H9 (cell line): ENCODE measurements at regions not wholly inside any gene's neighbourhood (a gene's known extent, or its start where the extent isn't known, plus 50 kb on each side); places are given as distances from the start of the nearest gene placed in this dataset.

ENCODE experiments used
- DNase-seq: peaks from one replicate; pipeline ENCODE4 v3.0.0-alpha.2; 2017
- H2AFZ ChIP-seq: one replicate; pipeline ENCODE4 v1.6.1; 2013; ENCODE audit warnings: mild to moderate bottlenecking, low read length, control low read depth, moderate library complexity
- H2AK5ac ChIP-seq: 2 replicates; pipeline ENCODE4 v1.6.1; 2013; ENCODE audit warnings: low read length, control low read depth, mixed read lengths; ENCODE audit not compliant: insufficient read length
- H2BK120ac ChIP-seq: one replicate; pipeline ENCODE4 v1.6.1; 2013; ENCODE audit warnings: low read depth, mild to moderate bottlenecking, low read length, control low read depth, inconsistent platforms; ENCODE audit not compliant: poor library complexity, severe bottlenecking
- H2BK12ac ChIP-seq: 2 replicates; pipeline ENCODE4 v1.6.1; 2013; ENCODE audit warnings: low read length, control low read depth, mixed read lengths, low read depth; ENCODE audit not compliant: insufficient read length
- H2BK15ac ChIP-seq: 2 replicates; pipeline ENCODE4 v1.6.1; 2013; ENCODE audit warnings: low read depth, low read length, control low read depth
- H2BK20ac ChIP-seq: one replicate; pipeline ENCODE4 v1.6.1; 2013; ENCODE audit warnings: low read depth, mild to moderate bottlenecking, low read length, control low read depth, inconsistent platforms; ENCODE audit not compliant: poor library complexity, severe bottlenecking
- H2BK5ac ChIP-seq: 2 replicates; pipeline ENCODE4 v1.6.1; 2013; ENCODE audit warnings: low read length, control low read depth, mixed read lengths; ENCODE audit not compliant: insufficient read length
- H3K14ac ChIP-seq: 2 replicates; pipeline ENCODE4 v1.6.1; 2013; ENCODE audit warnings: low read length, control low read depth; ENCODE audit not compliant: insufficient read depth
- H3K18ac ChIP-seq: 2 replicates; pipeline ENCODE4 v1.6.1; 2013; ENCODE audit warnings: low read depth, mild to moderate bottlenecking, mixed read lengths, low read length, control low read depth; ENCODE audit not compliant: insufficient read length
- H3K23ac ChIP-seq: 2 replicates; pipeline ENCODE4 v1.6.1; 2013; ENCODE audit warnings: low read length, control low read depth, mixed read lengths, low read depth; ENCODE audit not compliant: insufficient read length
- H3K23me2 ChIP-seq: 2 replicates; pipeline ENCODE4 v1.6.1; 2013; ENCODE audit warnings: low read depth, mild to moderate bottlenecking, mixed read lengths, low read length, control low read depth; ENCODE audit not compliant: insufficient read length, poor library complexity, severe bottlenecking
- H3K27ac ChIP-seq: 2 replicates; pipeline ENCODE4 v1.5.1; 2013; ENCODE audit warnings: low read length, control low read depth, mixed read lengths, low read depth; ENCODE audit not compliant: insufficient read length
- H3K27me3 ChIP-seq: 2 replicates; pipeline ENCODE4 v1.6.1; 2013; ENCODE audit warnings: low read length, control low read depth, inconsistent platforms; ENCODE audit not compliant: insufficient read depth
- H3K4ac ChIP-seq: 2 replicates; pipeline ENCODE4 v1.6.1; 2013; ENCODE audit warnings: low read depth, mild to moderate bottlenecking, control low read depth, inconsistent platforms, low read length, moderate library complexity
- H3K4me1 ChIP-seq: 2 replicates; pipeline ENCODE4 v1.6.1; 2013; ENCODE audit warnings: low read length, control low read depth, inconsistent platforms; ENCODE audit not compliant: insufficient read depth
- H3K4me2 ChIP-seq: 2 replicates; pipeline ENCODE4 v1.6.1; 2013; ENCODE audit warnings: low read length, control low read depth, mixed read lengths; ENCODE audit not compliant: insufficient read length, insufficient read depth
- H3K56ac ChIP-seq: 2 replicates; pipeline ENCODE4 v1.6.1; 2013; ENCODE audit warnings: low read depth, mild to moderate bottlenecking, mixed read lengths, low read length, control low read depth; ENCODE audit not compliant: insufficient read length
- H3K79me1 ChIP-seq: 2 replicates; pipeline ENCODE4 v1.6.1; 2013; ENCODE audit warnings: low read depth, mild to moderate bottlenecking, moderate library complexity, low read length, control low read depth, inconsistent platforms; ENCODE audit not compliant: insufficient read depth, poor library complexity, severe bottlenecking
- H3K79me2 ChIP-seq: 2 replicates; pipeline ENCODE4 v1.6.1; 2013; ENCODE audit warnings: low read length, control low read depth, inconsistent platforms; ENCODE audit not compliant: insufficient read depth
- H3K9ac ChIP-seq: 2 replicates; pipeline ENCODE4 v1.6.1; 2013; ENCODE audit warnings: low read length, control low read depth, mixed read lengths; ENCODE audit not compliant: insufficient read length; ENCODE audit errors: extremely low read depth
- H3K9me3 ChIP-seq: one replicate; pipeline ENCODE4 v1.6.1; 2013; ENCODE audit warnings: low read depth, low read length, inconsistent platforms; ENCODE audit not compliant: control insufficient read depth
- H3T11ph ChIP-seq: one replicate; pipeline ENCODE4 v1.6.1; 2013; ENCODE audit warnings: mild to moderate bottlenecking, low read length, control low read depth, inconsistent platforms
- H4K20me1 ChIP-seq: one replicate; pipeline ENCODE4 v1.6.1; 2013; ENCODE audit not compliant: control insufficient read depth, insufficient read length, insufficient read depth
- H4K5ac ChIP-seq: 2 replicates; pipeline ENCODE4 v1.6.1; 2013; ENCODE audit warnings: low read depth, mild to moderate bottlenecking, mixed read lengths, low read length, control low read depth; ENCODE audit not compliant: insufficient read length
- H4K8ac ChIP-seq: replicated peaks from 2 replicates; pipeline ENCODE4 v1.6.1; 2013; ENCODE audit warnings: low read length, control low read depth, mixed read lengths, low read depth; ENCODE audit not compliant: insufficient read length
- H4K91ac ChIP-seq: 2 replicates; pipeline ENCODE4 v1.6.1; 2013; ENCODE audit warnings: low read depth, mild to moderate bottlenecking, moderate library complexity, mixed read lengths, low read length, control low read depth; ENCODE audit not compliant: insufficient read length
- H3K27ac Mint-ChIP-seq, 3 experiments: 2 replicates in 2 of 3; 3 replicates in 1 of 3; pipeline ENCODE4 v1.8.0; 2020 to 2021; ENCODE audit warnings: mixed read lengths in 3 of 3, mild to moderate bottlenecking in 1 of 3, moderate library complexity in 1 of 3
- H3K27me3 Mint-ChIP-seq: 2 replicates; pipeline ENCODE4 v1.8.0; 2021; ENCODE audit warnings: low read depth, mild to moderate bottlenecking, moderate library complexity, mixed read lengths
- H3K36me3 Mint-ChIP-seq, 3 experiments: 2 replicates in 2 of 3; 3 replicates in 1 of 3; pipeline ENCODE4 v1.8.0; 2020 to 2021; ENCODE audit warnings: low read depth in 3 of 3, mixed read lengths in 3 of 3; ENCODE audit not compliant: insufficient read depth in 1 of 3
- H3K4me1 Mint-ChIP-seq, 2 experiments: 2 replicates each; pipeline ENCODE4 v1.8.0; 2020; ENCODE audit warnings: mixed read lengths in 2 of 2
- H3K4me3 Mint-ChIP-seq, 2 experiments: 2 replicates in 1 of 2; 3 replicates in 1 of 2; pipeline ENCODE4 v1.8.0; 2020 to 2021; ENCODE audit warnings: mild to moderate bottlenecking in 2 of 2, mixed read lengths in 2 of 2, moderate library complexity in 1 of 2
- H3K9me3 Mint-ChIP-seq, 2 experiments: 2 replicates in 1 of 2; 3 replicates in 1 of 2; pipeline ENCODE4 v1.8.0; 2020; ENCODE audit warnings: mild to moderate bottlenecking in 2 of 2, mixed read lengths in 2 of 2, moderate library complexity in 1 of 2
- WGBS: extraction: QIAGEN DNeasy Blood & Tissue Kit; methylation state at CpG from one replicate; pipeline ENCODE4 v1.1.7; 2013; ENCODE audit warnings: missing lambda C conversion rate, low lambda C conversion rate, mixed read lengths; ENCODE audit not compliant: insufficient read length; ENCODE audit errors: extremely low coverage; 5-methylcytosine and 5-hydroxymethylcytosine counted together
- TF ChIP-seq, protein P1 (sequence below): fragments of 200-600 bp; sonication (generic); conservative IDR thresholded peaks from 3 replicates; pipeline ENCODE4 v1.8.0; 2021; ENCODE audit warnings: antibody characterized with exemption, mild to moderate bottlenecking

DNA sequence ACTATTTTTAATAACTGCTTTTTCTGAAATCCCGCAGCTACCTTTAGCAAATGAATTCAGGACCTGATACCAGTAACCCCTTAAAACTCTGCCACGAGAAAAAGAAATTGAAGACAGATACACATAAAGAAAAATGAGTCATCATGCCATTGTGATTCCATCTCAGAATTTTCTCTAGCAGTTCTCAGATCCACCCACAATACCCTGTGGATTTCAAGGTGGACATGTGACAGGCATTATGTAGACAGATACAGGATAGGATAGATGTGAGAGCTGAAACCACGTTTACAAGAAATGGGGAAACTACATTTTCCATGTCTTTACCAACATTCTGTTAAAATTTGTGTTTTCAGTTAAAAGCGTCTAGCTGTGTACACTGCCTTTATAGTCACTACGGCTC is 291.9 kb upstream of the NR2F2 start:
- Histone ChIP-seq H4K5ac (no peak overlapping the region), H3K23ac (no peak overlapping the region), H3T11ph (no peak overlapping the region), H3K27me3 (no peaks in the 10 kb centered on the region; the same call in 1 of the 2 replicates), H3K23me2 (no peaks in the 10 kb centered on the region), H3K9me3 (no peaks in the 10 kb centered on the region), H3K4me1 (no peaks in the 10 kb centered on the region), H3K79me2 (no peaks in the 10 kb centered on the region), H2BK12ac (no peak overlapping the region), H2BK20ac (no peak overlapping the region), H3K27ac (no peak overlapping the region), H4K8ac (no peak overlapping the region), H3K56ac (no peak overlapping the region), H3K14ac (no peak overlapping the region), H2BK5ac (no peak overlapping the region), H2BK15ac (no peak overlapping the region), H2BK120ac (no peak overlapping the region), H2AFZ (no peak overlapping the region), H2AK5ac (no peak overlapping the region), H3K9ac (no peak overlapping the region), H3K4me2 (no peak overlapping the region), H3K18ac (no peak overlapping the region), H3K4ac (no peak overlapping the region), H3K79me1 (no peaks in the 10 kb centered on the region), H4K20me1 (no peaks in the 10 kb centered on the region), H4K91ac (no peak overlapping the region)
- DNase-seq, result no peak
- no peak overlapping the region for H3K27ac Mint-ChIP-seq
- peaks cover 8 to 25% of the 10 kb centered on the region in 2 experiments for H3K4me1 Mint-ChIP-seq
- H3K9me3 Mint-ChIP-seq, result no peaks in the 10 kb centered on the region; a peak in 1 of 5 replicates
- WGBS, result no CpG with 5 or more reads among the region's 5 CpGs
- peaks cover 90% of the 10 kb centered on the region for H3K27me3 Mint-ChIP-seq
- H3K4me3 Mint-ChIP-seq, result no peak overlapping the region
- H3K36me3 Mint-ChIP-seq, result no peaks in the 10 kb centered on the region
- TF ChIP-seq, protein P1, sequence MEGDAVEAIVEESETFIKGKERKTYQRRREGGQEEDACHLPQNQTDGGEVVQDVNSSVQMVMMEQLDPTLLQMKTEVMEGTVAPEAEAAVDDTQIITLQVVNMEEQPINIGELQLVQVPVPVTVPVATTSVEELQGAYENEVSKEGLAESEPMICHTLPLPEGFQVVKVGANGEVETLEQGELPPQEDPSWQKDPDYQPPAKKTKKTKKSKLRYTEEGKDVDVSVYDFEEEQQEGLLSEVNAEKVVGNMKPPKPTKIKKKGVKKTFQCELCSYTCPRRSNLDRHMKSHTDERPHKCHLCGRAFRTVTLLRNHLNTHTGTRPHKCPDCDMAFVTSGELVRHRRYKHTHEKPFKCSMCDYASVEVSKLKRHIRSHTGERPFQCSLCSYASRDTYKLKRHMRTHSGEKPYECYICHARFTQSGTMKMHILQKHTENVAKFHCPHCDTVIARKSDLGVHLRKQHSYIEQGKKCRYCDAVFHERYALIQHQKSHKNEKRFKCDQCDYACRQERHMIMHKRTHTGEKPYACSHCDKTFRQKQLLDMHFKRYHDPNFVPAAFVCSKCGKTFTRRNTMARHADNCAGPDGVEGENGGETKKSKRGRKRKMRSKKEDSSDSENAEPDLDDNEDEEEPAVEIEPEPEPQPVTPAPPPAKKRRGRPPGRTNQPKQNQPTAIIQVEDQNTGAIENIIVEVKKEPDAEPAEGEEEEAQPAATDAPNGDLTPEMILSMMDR, result no peak
